Naive thymus-derived CD4-positive, alpha-beta T cell (primary cell): ENCODE measurements at regions not wholly inside any gene's neighbourhood (a gene's known extent, or its start where the extent isn't known, plus 50 kb on each side); places are given as distances from the start of the nearest gene placed in this dataset.

ENCODE experiments used
- ATAC-seq: fragments of 150-1000 bp; cut with Tn5 transposase; 2 replicates; pipeline ENCODE4 v1.10.0; 2021; ENCODE audit warnings: mild to moderate bottlenecking, moderate library complexity
- CTCF ChIA-PET: fragments of 350-600 bp; sonication (Branson Sonifier 250); formaldehyde crosslinking; loops from one replicate; lab custom pipeline; 2021; ENCODE audit warnings: antibody characterized with exemption; lab: Charles Lee
- POLR2A ChIA-PET: fragments of 350-600 bp; sonication (Branson Sonifier 250); formaldehyde crosslinking; loops from one replicate; lab custom pipeline; 2021; ENCODE audit warnings: antibody characterized with exemption, inconsistent platforms; lab: Charles Lee
- DNase-seq, 9 donors: peaks; one replicate each; pipeline versions ENCODE4 v3.0.0 to v3.0.0-alpha.2; 2020 to 2022; ENCODE audit warnings: mixed read lengths in 1 of 9
- H3K27ac ChIP-seq: one replicate; pipeline ENCODE4 v1.7.0; 2013; ENCODE audit warnings: mild to moderate bottlenecking, low read depth, low read length, moderate library complexity
- H3K27me3 ChIP-seq, 2 donors: one replicate each; pipeline ENCODE4 v1.7.0; 2013; ENCODE audit warnings: low read length in 2 of 2, mild to moderate bottlenecking in 2 of 2, moderate library complexity in 2 of 2; ENCODE audit not compliant: control insufficient read depth in 2 of 2, insufficient read depth in 2 of 2
- H3K36me3 ChIP-seq, 3 experiments: 1 replicate in 2 of 3; 2 replicates in 1 of 3; pipeline ENCODE4 v1.7.0; 2013; ENCODE audit warnings: low read length in 3 of 3, mild to moderate bottlenecking in 3 of 3, moderate library complexity in 1 of 3; ENCODE audit not compliant: insufficient read depth in 3 of 3, control insufficient read depth in 2 of 3
- H3K4me1 ChIP-seq, 2 donors: one replicate each; pipeline ENCODE4 v1.7.0; 2013; ENCODE audit warnings: low read length in 2 of 2, mild to moderate bottlenecking in 2 of 2, moderate library complexity in 1 of 2; ENCODE audit not compliant: control insufficient read depth in 2 of 2, insufficient read depth in 2 of 2
- H3K4me3 ChIP-seq: 2 replicates; pipeline ENCODE4 v1.7.0; 2013; ENCODE audit warnings: mild to moderate bottlenecking, low read length
- H3K9me3 ChIP-seq, 3 experiments: 1 replicate in 2 of 3; 2 replicates in 1 of 3; pipeline ENCODE4 v1.7.0; 2013; ENCODE audit warnings: low read length in 3 of 3; ENCODE audit not compliant: control insufficient read depth in 2 of 3
- H3K27ac Mint-ChIP-seq, 9 donors: one replicate each; pipeline ENCODE4 v1.8.0; 2020 to 2022; ENCODE audit warnings: mixed read lengths in 9 of 9, mild to moderate bottlenecking in 8 of 9, moderate library complexity in 5 of 9, inconsistent platforms in 2 of 9
- H3K27me3 Mint-ChIP-seq, 5 donors: one replicate each; pipeline ENCODE4 v1.8.0; 2021 to 2022; ENCODE audit warnings: mixed read lengths in 5 of 5, mild to moderate bottlenecking in 1 of 5
- H3K36me3 Mint-ChIP-seq, 5 donors: one replicate each; pipeline ENCODE4 v1.8.0; 2020 to 2022; ENCODE audit warnings: mixed read lengths in 5 of 5, mild to moderate bottlenecking in 3 of 5, inconsistent platforms in 1 of 5
- H3K4me1 Mint-ChIP-seq, 7 donors: one replicate each; pipeline ENCODE4 v1.8.0; 2020 to 2022; ENCODE audit warnings: mixed read lengths in 7 of 7, mild to moderate bottlenecking in 3 of 7, inconsistent platforms in 1 of 7
- H3K4me3 Mint-ChIP-seq, 10 donors: one replicate each; pipeline ENCODE4 v1.8.0; 2020 to 2022; ENCODE audit warnings: mild to moderate bottlenecking in 10 of 10, mixed read lengths in 10 of 10, moderate library complexity in 6 of 10, inconsistent platforms in 2 of 10
- H3K9me3 Mint-ChIP-seq, 11 donors: one replicate each; pipeline ENCODE4 v1.8.0; 2020 to 2022; ENCODE audit warnings: mixed read lengths in 11 of 11, mild to moderate bottlenecking in 4 of 11, inconsistent platforms in 1 of 11, moderate library complexity in 1 of 11
- intact Hi-C, 2 donors: fragments of 100-400 bp; cut with micrococcal nuclease; formaldehyde crosslinking; loops; one replicate each; pipeline ENCODE4 v1.15.1; 2023

DNA sequence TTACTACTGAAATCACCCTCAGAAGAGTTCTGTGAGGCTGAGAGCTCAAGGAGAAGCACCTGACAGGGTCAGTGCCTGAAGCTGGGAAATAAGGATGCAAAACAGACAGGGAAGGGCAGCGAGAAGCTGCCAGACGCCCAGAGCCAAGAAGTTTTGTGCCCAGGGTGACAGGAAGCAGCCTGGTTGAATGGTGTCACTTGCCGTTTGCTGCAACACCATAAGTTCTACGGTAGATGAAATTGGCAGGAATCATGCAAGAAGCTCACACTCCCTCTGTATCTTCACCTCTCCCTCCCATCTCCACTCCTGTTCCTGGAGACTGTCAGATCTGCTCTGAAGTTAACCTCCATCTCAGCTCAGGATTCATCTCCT, 117.0 kb upstream of the SLC14A2 start:
- Histone ChIP-seq H3K36me3 (no peaks in the 10 kb centered on the region), H3K27ac (no peak overlapping the region), H3K27me3 (no peaks in the 10 kb centered on the region), H3K4me1 (no peaks in the 10 kb centered on the region), H3K9me3 (no peaks in the 10 kb centered on the region), H3K4me3 (no peak overlapping the region)
- ATAC-seq, result no peak
- no peaks in the 10 kb centered on the region for H3K36me3 Mint-ChIP-seq
- DNase-seq, result no peak
- intact Hi-C loops, result no loop called here
- no peaks in the 10 kb centered on the region for H3K9me3 Mint-ChIP-seq
- CTCF ChIA-PET, result no interaction called here
- no peaks in the 10 kb centered on the region for H3K4me1 Mint-ChIP-seq
- H3K4me3 Mint-ChIP-seq, result no peak overlapping the region
- no peak overlapping the region for H3K27ac Mint-ChIP-seq
- peaks cover 2 to 15% (median 5%) of the 10 kb centered on the region in 5 donors for H3K27me3 Mint-ChIP-seq
- POLR2A ChIA-PET, result no interaction called here

GRCh38 chr18:45503990-45504389, 111.3 kb upstream of the SLC14A2 start:
- H3K4me3 Mint-ChIP-seq, result no peak overlapping the region
- Histone ChIP-seq H3K27me3 (no peaks in the 10 kb centered on the region), H3K27ac (no peak overlapping the region), H3K9me3 (no peaks in the 10 kb centered on the region), H3K36me3 (no peaks in the 10 kb centered on the region), H3K4me3 (no peak overlapping the region), H3K4me1 (no peaks in the 10 kb centered on the region)
- no peak for ATAC-seq
- DNase-seq, result no peak
- no peaks in the 10 kb centered on the region for H3K4me1 Mint-ChIP-seq
- H3K27me3 Mint-ChIP-seq, result peaks cover 0 to 7% (median 3%) of the 10 kb centered on the region in 5 donors
- POLR2A ChIA-PET, result no interaction called here
- CTCF ChIA-PET, result no interaction called here
- no peak overlapping the region for H3K27ac Mint-ChIP-seq
- intact Hi-C loops, result no loop called here
- H3K9me3 Mint-ChIP-seq, result peaks cover 0 to 6% (median 0%) of the 10 kb centered on the region in 11 donors
- peaks cover 0 to 4% (median 0%) of the 10 kb centered on the region in 5 donors for H3K36me3 Mint-ChIP-seq

GRCh38 chr18:45505497-45506206, 109.6 kb upstream of the SLC14A2 start:
- H3K27ac Mint-ChIP-seq, result no peak overlapping the region
- no peak overlapping the region for H3K4me3 Mint-ChIP-seq
- ATAC-seq (no peak), DNase-seq (no peak)
- H3K36me3 ChIP-seq, result no peaks in the 10 kb centered on the region
- H3K27ac ChIP-seq, result no peak overlapping the region
- H3K9me3 Mint-ChIP-seq, result peaks cover 0 to 9% (median 0%) of the 10 kb centered on the region in 11 donors
- CTCF ChIA-PET, result no interaction called here
- no peaks in the 10 kb centered on the region for H3K9me3 ChIP-seq
- no peaks in the 10 kb centered on the region for H3K4me1 Mint-ChIP-seq
- H3K36me3 Mint-ChIP-seq, result peaks cover 0 to 4% (median 0%) of the 10 kb centered on the region in 5 donors
- H3K4me1 ChIP-seq, result no peaks in the 10 kb centered on the region
- no peak overlapping the region for H3K4me3 ChIP-seq
- POLR2A ChIA-PET, result no interaction called here
- intact Hi-C loops, result no loop called here
- H3K27me3 Mint-ChIP-seq, result peaks cover 0 to 11% (median 3%) of the 10 kb centered on the region in 5 donors
- H3K27me3 ChIP-seq, result no peaks in the 10 kb centered on the region

DNA sequence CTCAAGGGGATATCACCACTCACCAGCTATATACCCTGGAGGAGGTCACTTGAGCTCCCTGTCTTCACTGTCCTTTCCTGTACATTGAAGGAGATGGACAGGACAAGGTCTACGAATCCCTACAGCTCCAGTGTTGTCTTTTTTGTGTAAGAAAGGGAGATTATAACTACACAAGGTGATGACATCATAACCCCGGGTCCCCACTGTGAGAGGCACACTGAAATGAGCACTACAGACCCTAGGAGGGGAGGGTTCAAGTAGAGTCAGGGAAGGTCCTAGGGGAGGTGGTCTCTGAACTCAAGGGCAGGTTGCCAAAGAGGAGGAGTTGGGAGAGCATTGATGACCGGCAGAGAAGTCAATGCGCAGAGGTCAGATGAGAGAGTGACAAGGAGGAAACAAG, 108.3 kb upstream of the SLC14A2 start:
- Mint-ChIP-seq H3K36me3 (peaks cover 0 to 4% (median 0%) of the 10 kb centered on the region in 5 donors), H3K27me3 (peaks cover 0 to 17% (median 14%) of the 10 kb centered on the region in 5 donors), H3K27ac (no peak overlapping the region), H3K9me3 (peaks cover 0 to 9% (median 0%) of the 10 kb centered on the region in 11 donors), H3K4me3 (no peak overlapping the region), H3K4me1 (no peaks in the 10 kb centered on the region)
- ATAC-seq (no peak), DNase-seq (no peak)
- ChIA-PET POLR2A (no interaction called here), CTCF (no interaction called here)
- no peaks in the 10 kb centered on the region for H3K9me3 ChIP-seq
- no peaks in the 10 kb centered on the region for H3K36me3 ChIP-seq
- H3K4me1 ChIP-seq, result no peaks in the 10 kb centered on the region
- intact Hi-C loops, result no loop called here
- no peaks in the 10 kb centered on the region for H3K27me3 ChIP-seq
- no peak overlapping the region for H3K27ac ChIP-seq
- no peak overlapping the region for H3K4me3 ChIP-seq

- peaks cover 0 to 20% (median 13%) of the 10 kb centered on the region in 5 donors for H3K27me3 Mint-ChIP-seq
Observed at GRCh38 chr18:45509535-45509934, 105.7 kb upstream of the SLC14A2 start.

GRCh38 chr18:45510656-45511055, 104.6 kb upstream of the SLC14A2 start:
- Mint-ChIP-seq H3K4me3 (no peak overlapping the region), H3K9me3 (peaks cover 0 to 18% (median 4%) of the 10 kb centered on the region in 11 donors), H3K27ac (no peak overlapping the region), H3K27me3 (peaks cover 0 to 26% (median 8%) of the 10 kb centered on the region in 5 donors), H3K36me3 (peaks cover 0 to 4% (median 0%) of the 10 kb centered on the region in 5 donors), H3K4me1 (no peaks in the 10 kb centered on the region)
- intact Hi-C loops, result no loop called here
- Histone ChIP-seq H3K36me3 (no peaks in the 10 kb centered on the region), H3K27me3 (no peaks in the 10 kb centered on the region), H3K4me1 (no peaks in the 10 kb centered on the region), H3K9me3 (no peaks in the 10 kb centered on the region), H3K27ac (no peak overlapping the region), H3K4me3 (no peak overlapping the region)
- ChIA-PET CTCF (no interaction called here), POLR2A (no interaction called here)
- DNase-seq (no peak), ATAC-seq (no peak)

More at GRCh38 chr18:45509535-45509934, 105.7 kb upstream of the SLC14A2 start:
- ATAC-seq, result no peak
- H3K9me3 Mint-ChIP-seq, result peaks cover 0 to 18% (median 4%) of the 10 kb centered on the region in 11 donors
- peaks cover 0 to 4% (median 0%) of the 10 kb centered on the region in 5 donors for H3K36me3 Mint-ChIP-seq
- no peaks in the 10 kb centered on the region for H3K4me1 Mint-ChIP-seq
- Histone ChIP-seq H3K4me1 (no peaks in the 10 kb centered on the region), H3K27ac (no peak overlapping the region), H3K9me3 (no peaks in the 10 kb centered on the region), H3K36me3 (no peaks in the 10 kb centered on the region), H3K27me3 (no peaks in the 10 kb centered on the region), H3K4me3 (no peak overlapping the region)
- no peak overlapping the region for H3K4me3 Mint-ChIP-seq
- no peak for DNase-seq
- H3K27ac Mint-ChIP-seq, result no peak overlapping the region
- ChIA-PET CTCF (no interaction called here), POLR2A (no interaction called here)
- intact Hi-C loops, result no loop called here

DNA sequence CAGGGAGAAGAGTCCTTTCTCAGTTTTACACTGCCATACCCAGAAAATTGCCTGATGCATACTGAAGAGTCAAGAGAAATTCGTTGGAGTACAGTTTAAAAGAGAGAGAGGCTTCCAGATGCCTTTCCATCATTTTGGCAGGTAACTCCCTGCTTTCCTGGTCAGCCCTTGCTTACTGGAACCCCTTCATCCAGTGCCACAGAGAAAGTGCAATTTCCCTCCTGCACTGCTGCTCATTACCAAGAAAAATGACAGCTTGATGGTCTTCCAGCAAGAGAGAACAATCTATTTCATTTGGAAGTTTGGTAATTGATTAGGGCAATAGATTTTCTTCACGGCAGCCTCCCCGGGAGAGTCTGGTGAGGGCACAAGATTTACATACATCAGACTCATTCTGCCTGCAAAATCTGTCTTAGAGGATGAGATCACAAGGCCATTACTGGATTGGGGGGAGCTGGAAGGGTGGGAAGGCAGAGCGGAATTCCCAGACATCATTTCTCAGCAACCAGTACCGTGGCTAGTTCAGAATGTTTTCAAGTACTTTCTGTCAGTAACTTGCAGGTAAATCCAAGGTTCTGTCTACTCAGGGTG, 102.8 kb upstream of the SLC14A2 start:
- Mint-ChIP-seq H3K36me3 (peaks cover 0 to 4% (median 0%) of the 10 kb centered on the region in 5 donors), H3K27me3 (peaks cover 0 to 23% (median 8%) of the 10 kb centered on the region in 5 donors), H3K27ac (no peak overlapping the region), H3K4me1 (no peaks in the 10 kb centered on the region), H3K4me3 (no peak overlapping the region), H3K9me3 (peaks cover 0 to 18% (median 2%) of the 10 kb centered on the region in 11 donors)
- Histone ChIP-seq H3K27ac (no peak overlapping the region), H3K27me3 (no peaks in the 10 kb centered on the region), H3K4me1 (no peaks in the 10 kb centered on the region), H3K9me3 (no peaks in the 10 kb centered on the region), H3K36me3 (no peaks in the 10 kb centered on the region), H3K4me3 (no peak overlapping the region)
- DNase-seq, result no peak
- ATAC-seq, result no peak
- ChIA-PET CTCF (no interaction called here), POLR2A (no interaction called here)
- intact Hi-C loops, result no loop called here
